LHCN-M2 (cell line): ENCODE measurements at regions not wholly inside any gene's neighbourhood (a gene's known extent, or its start where the extent isn't known, plus 50 kb on each side); places are given as distances from the start of the nearest gene placed in this dataset.

Experiments
- DNase-seq: peaks from one replicate; pipeline ENCODE4 v3.0.0-alpha.2; 2012; ENCODE audit warnings: low read depth

GRCh38 chr11:95389427-95389826 lies 158.4 kb upstream of the SESN3 start:
- no peak for DNase-seq

GRCh38 chr11:95388086-95388485 lies 157.1 kb upstream of the SESN3 start:
- no peak for DNase-seq

GRCh38 chr11:95387325-95387724 lies 156.3 kb upstream of the SESN3 start:
- no peak for DNase-seq

DNA sequence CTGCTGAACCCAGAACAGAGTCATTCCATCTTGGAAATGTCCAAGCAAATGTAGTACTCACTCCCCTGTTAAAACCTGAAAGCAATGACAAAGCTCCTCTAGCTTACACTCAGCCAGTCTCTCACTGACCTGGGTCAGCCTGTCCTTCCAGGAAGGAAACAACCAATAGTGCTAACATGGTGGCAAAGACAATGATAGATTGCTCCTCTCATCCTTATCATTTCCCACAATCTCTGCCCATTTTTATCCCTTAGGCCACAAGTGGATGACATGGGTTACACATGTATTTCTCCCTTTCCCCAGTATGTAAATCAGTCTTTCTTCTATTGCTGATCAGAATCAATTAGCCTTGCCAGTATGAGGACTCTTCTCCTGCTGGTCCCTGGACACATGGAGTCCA lies 154.6 kb upstream of the SESN3 start:
- no peak for DNase-seq

DNA sequence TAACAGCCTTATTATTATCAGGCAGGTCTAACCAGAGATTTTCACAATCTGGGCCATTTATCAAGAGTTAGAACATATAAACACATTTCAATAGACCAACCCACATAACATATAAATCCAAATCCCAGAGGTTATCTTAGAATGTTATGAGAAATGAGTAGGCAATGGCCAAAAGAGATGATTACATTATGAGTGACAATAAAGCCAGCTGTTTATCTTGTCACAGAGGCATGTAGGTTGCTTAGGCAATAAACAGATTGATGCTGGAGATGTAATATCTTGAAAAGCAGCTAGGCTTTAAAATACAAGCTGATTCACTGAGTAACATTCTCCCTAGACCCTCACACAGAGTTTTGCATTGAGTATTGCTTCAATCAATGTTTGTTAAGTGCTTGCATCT lies 148.5 kb upstream of the SESN3 start:
- DNase-seq = no peak

DNA sequence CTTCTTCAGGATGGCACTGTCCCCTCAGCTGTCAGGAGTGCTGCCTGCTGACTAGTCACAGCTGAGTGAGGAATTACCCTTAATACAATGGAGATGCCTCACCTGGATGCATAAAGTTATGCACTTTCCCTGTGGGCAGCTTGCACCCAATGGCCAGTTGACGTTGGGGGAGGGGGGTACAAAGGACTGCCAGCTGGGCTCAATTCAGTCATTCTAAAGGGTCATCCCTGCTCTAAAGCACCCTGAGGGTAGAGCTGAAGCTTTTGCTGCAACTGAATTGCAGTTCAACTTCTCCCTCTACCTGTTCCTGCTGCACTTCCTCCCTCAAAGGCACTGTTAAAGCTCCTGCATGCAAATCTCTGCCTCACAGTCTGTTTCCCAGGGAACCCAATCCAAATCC lies 147.8 kb upstream of the SESN3 start:
- no peak for DNase-seq

DNA sequence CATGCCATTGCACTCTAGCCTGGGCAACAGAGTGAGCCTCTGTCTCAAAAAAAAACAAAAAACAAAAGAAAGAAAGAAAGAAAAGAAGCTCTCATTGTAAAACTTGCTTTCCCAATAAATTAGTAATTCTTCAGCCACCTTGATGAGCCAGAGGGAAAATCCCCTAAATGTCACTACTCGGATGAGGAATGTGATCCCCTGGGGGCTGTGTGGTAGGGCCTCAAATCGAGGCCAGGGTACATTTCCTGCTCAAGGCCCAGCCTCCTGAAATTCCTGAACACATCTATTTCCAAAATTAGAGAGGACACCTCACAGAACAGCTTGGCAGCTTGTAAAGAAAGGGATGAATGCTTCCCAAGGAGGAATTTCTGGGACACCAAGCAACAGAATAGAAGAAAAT lies 147.1 kb upstream of the SESN3 start:
- no peak for DNase-seq

- DNase-seq = no peak
Observed at GRCh38 chr11:95375886-95376285, 144.9 kb upstream of the SESN3 start.

- DNase-seq = no peak
Observed at GRCh38 chr11:95375451-95375850, 144.4 kb upstream of the SESN3 start.

DNA sequence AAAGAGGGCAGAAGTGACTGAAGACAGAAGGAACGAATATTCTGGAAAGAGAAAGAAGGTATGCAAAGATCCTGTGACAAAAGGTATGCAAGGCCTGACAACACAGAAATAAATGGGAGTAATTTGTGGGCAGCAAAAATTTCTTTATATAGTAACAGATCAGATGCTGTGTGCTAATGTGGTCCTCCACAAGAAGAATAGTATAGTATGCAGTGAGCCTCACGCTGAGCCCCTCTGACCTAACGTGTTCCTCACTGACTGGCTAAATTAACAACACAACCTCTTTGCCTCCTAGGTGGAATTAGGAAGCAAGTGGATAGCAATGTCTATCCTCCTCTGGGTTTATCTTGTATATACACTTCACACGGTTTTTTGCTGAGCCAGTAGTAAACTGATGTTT lies 143.1 kb upstream of the SESN3 start:
- no peak for DNase-seq

DNA sequence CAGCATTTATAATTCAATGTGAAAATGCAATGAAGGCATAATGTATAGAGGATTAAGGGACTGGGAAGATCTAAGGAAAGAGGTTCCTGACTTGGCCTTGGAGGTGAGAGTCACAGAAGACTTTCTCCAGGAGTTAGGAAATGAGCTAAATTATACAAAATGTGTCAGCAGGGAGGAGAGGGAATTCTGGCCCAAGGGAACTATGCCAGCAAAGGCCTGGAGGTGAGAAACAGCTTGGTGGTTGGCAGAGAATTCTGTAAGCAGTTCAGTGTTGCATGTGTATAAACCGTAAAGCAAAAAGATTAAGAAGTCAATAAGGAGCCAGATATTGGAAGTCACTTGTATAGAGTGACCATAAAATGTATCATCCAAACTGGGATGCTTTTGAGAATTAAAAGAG lies 142.2 kb upstream of the SESN3 start:
- no peak for DNase-seq

- DNase-seq = no peak
Observed at GRCh38 chr11:95372097-95372656, 141.2 kb upstream of the SESN3 start.

DNA sequence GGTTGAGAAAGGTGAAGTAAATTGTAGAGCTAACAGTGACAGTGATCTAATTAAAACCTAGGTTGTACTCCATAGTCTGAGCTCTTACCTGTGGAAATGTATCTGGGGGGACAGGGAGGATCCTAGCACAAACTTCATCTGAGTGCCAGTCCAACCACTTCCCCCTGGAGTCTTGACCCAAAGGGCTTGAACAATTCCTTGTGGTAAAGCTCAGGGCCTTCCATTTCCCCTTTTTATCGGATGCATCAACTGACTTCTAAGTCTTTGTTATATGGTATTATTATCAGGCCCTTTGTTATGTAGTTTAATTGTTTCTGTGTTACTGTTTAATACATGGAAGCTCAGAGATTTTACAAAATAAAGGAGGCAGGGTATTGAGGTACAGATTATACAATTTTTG lies 140.2 kb upstream of the SESN3 start:
- no peak for DNase-seq

- DNase-seq = no peak
Observed at GRCh38 chr11:95367726-95368125, 136.7 kb upstream of the SESN3 start.

DNA sequence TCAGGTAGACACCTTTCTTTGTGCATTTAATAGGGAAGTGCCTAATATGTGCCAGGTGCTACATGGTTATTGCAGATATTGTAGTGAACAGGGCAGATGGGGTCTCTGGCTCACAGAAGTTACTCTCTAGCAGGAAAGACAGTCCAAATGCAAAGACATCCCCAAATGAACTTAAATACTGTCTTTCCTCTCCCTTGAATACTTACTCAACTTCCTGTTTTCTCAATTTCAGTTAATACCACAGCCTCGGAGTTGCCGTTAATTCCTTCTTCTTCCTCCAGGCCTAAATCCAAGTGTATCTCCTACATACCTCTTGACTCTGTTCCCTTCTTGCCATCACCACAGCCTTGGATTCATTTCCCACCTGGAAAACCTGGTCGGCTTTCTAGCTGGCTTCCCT lies 134.3 kb upstream of the SESN3 start:
- no peak for DNase-seq

GRCh38 chr11:95364324-95365295 lies 133.6 kb upstream of the SESN3 start:
- no peak for DNase-seq

DNA sequence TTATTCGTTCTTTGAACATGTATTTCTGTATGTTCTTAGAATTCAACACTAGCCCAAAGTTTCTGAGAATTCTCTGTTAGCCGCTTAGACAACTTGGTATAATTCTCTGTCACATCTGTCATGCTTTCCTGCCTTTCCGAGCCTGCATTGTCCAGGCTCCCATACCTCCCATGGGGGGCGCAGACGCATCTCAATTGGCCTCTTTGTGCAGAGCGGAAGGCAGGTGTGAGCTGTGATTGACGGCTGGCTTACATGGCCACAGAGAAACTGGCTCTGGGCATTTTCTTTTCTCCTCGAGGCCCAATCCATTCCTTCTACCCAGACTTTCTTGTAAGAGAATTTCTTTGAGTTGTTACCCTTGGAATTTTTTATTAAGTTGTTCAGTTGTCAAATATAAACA lies 132.7 kb upstream of the SESN3 start:
- DNase-seq = no peak

- no peak for DNase-seq
Observed at GRCh38 chr11:95363164-95363563, 132.2 kb upstream of the SESN3 start.

DNA sequence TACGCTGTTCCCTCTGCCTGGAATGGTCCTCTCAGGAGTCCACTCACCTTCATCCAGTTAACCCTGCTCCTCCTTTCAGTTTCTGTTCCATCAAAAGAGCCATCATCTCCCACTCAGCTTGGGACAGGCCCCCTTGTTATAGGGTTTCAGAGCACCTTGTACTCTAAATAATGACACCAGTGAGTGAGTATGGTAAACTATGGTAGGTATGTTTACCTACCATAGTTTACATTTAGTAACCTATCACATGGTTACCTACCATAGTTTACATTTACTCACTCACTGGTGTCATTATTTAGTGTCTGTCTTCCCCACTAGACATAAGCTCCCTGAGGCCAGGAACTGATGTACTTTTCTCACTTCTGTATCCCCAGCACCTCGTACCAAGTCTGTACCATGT lies 130.2 kb upstream of the SESN3 start:
- no peak for DNase-seq

DNA sequence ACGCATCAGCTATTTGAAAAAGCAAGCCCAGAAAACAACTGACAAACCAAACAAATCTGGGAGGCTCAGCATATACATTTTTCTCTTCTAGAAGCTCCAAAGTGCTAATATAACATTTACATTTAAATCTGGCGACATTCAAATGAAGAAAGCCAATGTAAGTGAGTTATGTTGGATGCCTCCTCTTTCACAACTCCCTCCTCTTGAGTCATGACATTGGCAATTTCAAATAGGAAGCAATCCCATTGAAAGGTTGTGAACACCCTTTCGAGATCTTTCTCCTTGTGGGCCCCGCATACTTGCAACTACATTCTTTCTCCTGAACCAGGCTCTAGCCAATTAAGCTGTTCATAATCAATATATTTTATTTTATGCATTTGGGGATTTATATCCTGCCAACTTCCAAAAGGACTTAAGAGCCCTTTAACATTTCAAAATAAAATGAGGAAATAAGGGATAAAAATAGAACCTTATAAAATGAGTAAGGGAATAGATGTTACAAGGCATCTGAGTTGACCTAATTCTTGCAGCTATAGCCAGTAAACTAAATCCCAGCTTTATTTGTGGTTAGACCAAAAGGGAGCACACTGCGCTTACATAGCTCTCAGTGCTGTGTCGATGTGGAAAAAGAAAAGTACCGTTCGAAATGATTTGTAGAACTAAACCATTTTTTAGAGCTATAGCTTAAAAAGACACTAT lies 129.5 kb upstream of the SESN3 start:
- DNase-seq = no peak

DNA sequence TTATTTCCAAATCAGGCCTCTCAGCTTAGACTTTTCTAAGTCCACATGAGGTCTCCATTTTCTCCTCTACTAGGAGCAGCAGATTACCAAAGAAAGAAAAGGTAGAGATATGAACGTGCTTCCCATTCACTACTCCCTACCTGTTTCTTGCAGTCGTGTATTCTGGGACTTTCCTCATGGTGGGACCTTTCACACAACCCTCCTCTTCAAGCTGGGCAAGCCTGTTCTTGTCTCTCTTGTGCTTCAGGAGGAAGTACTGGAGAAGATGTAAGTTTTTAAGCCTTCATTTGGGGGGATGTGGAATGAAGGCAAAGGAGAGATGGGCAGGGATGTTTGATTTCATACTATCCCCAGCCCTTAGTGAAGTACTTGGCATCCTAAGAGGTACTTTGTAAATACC lies 128.8 kb upstream of the SESN3 start:
- DNase-seq = no peak

- no peak for DNase-seq
Observed at GRCh38 chr11:95359341-95359663, 128.3 kb upstream of the SESN3 start.
